Osteoblast (primary cell): ENCODE measurements at regions not wholly inside any gene's neighbourhood (a gene's known extent, or its start where the extent isn't known, plus 50 kb on each side); places are given as distances from the start of the nearest gene placed in this dataset.

Experiments used
- DNase-seq: peaks from one replicate; pipeline ENCODE4 v3.0.0; 2011; ENCODE audit warnings: low spot score, mixed read lengths; ENCODE audit not compliant: insufficient read length; ENCODE audit errors: missing footprints
- H2AFZ ChIP-seq: 2 replicates; pipeline ENCODE4 v1.6.0; 2011; ENCODE audit warnings: mild to moderate bottlenecking, low read length
- H3K27ac ChIP-seq: 2 replicates; pipeline ENCODE4 v1.5.1; 2011; ENCODE audit warnings: mild to moderate bottlenecking, low read depth, low read length, moderate library complexity
- H3K27me3 ChIP-seq: 2 replicates; pipeline ENCODE4 v1.6.0; 2012; ENCODE audit warnings: mild to moderate bottlenecking, control low read depth, inconsistent platforms, low read length, moderate library complexity; ENCODE audit not compliant: insufficient read depth
- H3K36me3 ChIP-seq: 2 replicates; pipeline ENCODE4 v1.5.1; 2011; ENCODE audit warnings: mild to moderate bottlenecking, low read length, control low read depth, moderate library complexity; ENCODE audit not compliant: insufficient read depth
- H3K4me1 ChIP-seq: 2 replicates; pipeline ENCODE4 v1.5.1; 2011; ENCODE audit warnings: mild to moderate bottlenecking, low read length, control low read depth, moderate library complexity; ENCODE audit not compliant: insufficient read depth
- H3K4me2 ChIP-seq: 2 replicates; pipeline ENCODE4 v1.6.0; 2011; ENCODE audit warnings: mild to moderate bottlenecking, low read length; ENCODE audit not compliant: insufficient read depth
- H3K4me3 ChIP-seq: fragments of 200-600 bp; sonication (generic); 3 replicates; pipeline ENCODE4 v1.5.1; 2012; ENCODE audit warnings: mild to moderate bottlenecking, low read length, inconsistent platforms; ENCODE audit not compliant: insufficient read depth
- H3K79me2 ChIP-seq: 2 replicates; pipeline ENCODE4 v1.6.0; 2012; ENCODE audit warnings: mild to moderate bottlenecking, low read length, control low read depth, inconsistent platforms; ENCODE audit not compliant: insufficient read depth
- H3K9me3 ChIP-seq: 2 replicates; pipeline ENCODE4 v1.5.1; 2011; ENCODE audit warnings: low read depth, low read length, control low read depth
- H4K20me1 ChIP-seq: 2 replicates; pipeline ENCODE4 v1.6.0; 2012; ENCODE audit warnings: mild to moderate bottlenecking, low read length, control low read depth; ENCODE audit not compliant: insufficient read depth
- TF ChIP-seq, protein P1 (sequence below): IDR thresholded peaks from 2 replicates; pipeline ENCODE4 v1.5.1; 2011; ENCODE audit warnings: mild to moderate bottlenecking, low read depth, low read length, moderate library complexity; ENCODE audit errors: extremely low read depth

- Histone ChIP-seq H3K9me3 (no peaks in the 10 kb centered on the region), H2AFZ (no peak overlapping the region), H3K79me2 (no peaks in the 10 kb centered on the region), H3K4me3 (no peak overlapping the region), H3K4me1 (no peaks in the 10 kb centered on the region), H3K27me3 (no peaks in the 10 kb centered on the region), H3K4me2 (no peak overlapping the region), H3K36me3 (no peaks in the 10 kb centered on the region), H3K27ac (no peak overlapping the region), H4K20me1 (no peaks in the 10 kb centered on the region)
- TF ChIP-seq, protein P1, sequence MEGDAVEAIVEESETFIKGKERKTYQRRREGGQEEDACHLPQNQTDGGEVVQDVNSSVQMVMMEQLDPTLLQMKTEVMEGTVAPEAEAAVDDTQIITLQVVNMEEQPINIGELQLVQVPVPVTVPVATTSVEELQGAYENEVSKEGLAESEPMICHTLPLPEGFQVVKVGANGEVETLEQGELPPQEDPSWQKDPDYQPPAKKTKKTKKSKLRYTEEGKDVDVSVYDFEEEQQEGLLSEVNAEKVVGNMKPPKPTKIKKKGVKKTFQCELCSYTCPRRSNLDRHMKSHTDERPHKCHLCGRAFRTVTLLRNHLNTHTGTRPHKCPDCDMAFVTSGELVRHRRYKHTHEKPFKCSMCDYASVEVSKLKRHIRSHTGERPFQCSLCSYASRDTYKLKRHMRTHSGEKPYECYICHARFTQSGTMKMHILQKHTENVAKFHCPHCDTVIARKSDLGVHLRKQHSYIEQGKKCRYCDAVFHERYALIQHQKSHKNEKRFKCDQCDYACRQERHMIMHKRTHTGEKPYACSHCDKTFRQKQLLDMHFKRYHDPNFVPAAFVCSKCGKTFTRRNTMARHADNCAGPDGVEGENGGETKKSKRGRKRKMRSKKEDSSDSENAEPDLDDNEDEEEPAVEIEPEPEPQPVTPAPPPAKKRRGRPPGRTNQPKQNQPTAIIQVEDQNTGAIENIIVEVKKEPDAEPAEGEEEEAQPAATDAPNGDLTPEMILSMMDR = no peak
- no peak for DNase-seq
These were observed 1258.0 kb upstream of the ZEB2 start for GRCh38 chr2:145777914-145778313.

GRCh38 chr2:145777297-145777696 is 1257.4 kb upstream of the ZEB2 start:
- TF ChIP-seq, protein P1 = no peak
- no peaks in the 10 kb centered on the region for H3K27me3 ChIP-seq
- H3K4me3 ChIP-seq = no peak overlapping the region
- H2AFZ ChIP-seq = no peak overlapping the region
- no peak for DNase-seq
- no peaks in the 10 kb centered on the region for H3K79me2 ChIP-seq
- H4K20me1 ChIP-seq = no peaks in the 10 kb centered on the region
- H3K4me2 ChIP-seq = no peak overlapping the region
- no peaks in the 10 kb centered on the region for H3K36me3 ChIP-seq
- H3K4me1 ChIP-seq = no peaks in the 10 kb centered on the region
- no peaks in the 10 kb centered on the region for H3K9me3 ChIP-seq
- H3K27ac ChIP-seq = no peak overlapping the region

- Histone ChIP-seq H3K27ac (no peak overlapping the region), H3K4me3 (no peak overlapping the region), H3K4me2 (no peak overlapping the region), H3K79me2 (no peaks in the 10 kb centered on the region), H3K4me1 (no peaks in the 10 kb centered on the region), H4K20me1 (no peaks in the 10 kb centered on the region), H2AFZ (no peak overlapping the region), H3K9me3 (no peaks in the 10 kb centered on the region), H3K36me3 (no peaks in the 10 kb centered on the region), H3K27me3 (no peaks in the 10 kb centered on the region)
- DNase-seq = no peak
- TF ChIP-seq, protein P1 = no peak
These were observed 1255.7 kb upstream of the ZEB2 start for GRCh38 chr2:145775591-145775990.

DNA sequence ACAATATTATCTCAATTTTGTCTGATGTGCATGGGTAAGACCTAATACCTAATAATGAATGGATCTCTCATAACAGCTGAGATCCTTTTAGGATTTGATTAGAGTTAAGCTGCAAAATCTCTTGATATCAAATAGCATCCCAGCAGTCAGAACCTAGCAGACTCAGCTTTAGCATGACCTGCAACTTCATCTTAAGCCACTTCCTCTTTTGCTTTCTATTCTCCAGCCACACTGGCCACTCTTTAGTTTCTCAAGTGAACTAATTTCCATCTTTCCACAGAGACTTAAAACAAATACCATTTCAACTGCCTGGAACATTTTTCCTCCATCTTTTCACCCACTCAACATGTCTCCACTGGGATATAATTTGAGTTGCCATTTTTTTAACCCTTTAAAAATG is 1251.6 kb upstream of the ZEB2 start:
- H3K4me3 ChIP-seq = no peak overlapping the region

More for the DNA sequence above, 1251.6 kb upstream of the ZEB2 start:
- Histone ChIP-seq H3K79me2 (no peaks in the 10 kb centered on the region), H3K27me3 (no peaks in the 10 kb centered on the region), H3K4me1 (no peaks in the 10 kb centered on the region), H3K4me2 (no peak overlapping the region), H4K20me1 (no peaks in the 10 kb centered on the region), H3K27ac (no peak overlapping the region), H3K36me3 (no peaks in the 10 kb centered on the region), H2AFZ (no peak overlapping the region), H3K9me3 (no peaks in the 10 kb centered on the region)
- TF ChIP-seq, protein P1 = no peak
- no peak for DNase-seq
